HFFc6 (cell line): ENCODE measurements at regions not wholly inside any gene's neighbourhood (a gene's known extent, or its start where the extent isn't known, plus 50 kb on each side); places are given as distances from the start of the nearest gene placed in this dataset.

ENCODE experiments used
- DNase-seq: peaks from one replicate; pipeline ENCODE4 v3.0.0-alpha.2; 2018
- H3K27ac Mint-ChIP-seq: 2 replicates; pipeline ENCODE4 v1.8.0; 2020; ENCODE audit warnings: mild to moderate bottlenecking, mixed read lengths
- H3K27me3 Mint-ChIP-seq: 2 replicates; pipeline ENCODE4 v1.8.0; 2021; ENCODE audit warnings: mild to moderate bottlenecking, moderate library complexity, mixed read lengths; ENCODE audit not compliant: insufficient read depth
- H3K36me3 Mint-ChIP-seq: 2 replicates; pipeline ENCODE4 v1.8.0; 2021; ENCODE audit warnings: low read depth, mixed read lengths
- H3K4me1 Mint-ChIP-seq: 2 replicates; pipeline ENCODE4 v1.8.0; 2020; ENCODE audit warnings: low read depth, mixed read lengths
- H3K4me3 Mint-ChIP-seq: 2 replicates; pipeline ENCODE4 v1.8.0; 2020; ENCODE audit warnings: mild to moderate bottlenecking, moderate library complexity, mixed read lengths
- H3K9me3 Mint-ChIP-seq: 2 replicates; pipeline ENCODE4 v1.8.0; 2020; ENCODE audit warnings: mild to moderate bottlenecking, mixed read lengths
- CTCF ChIP-seq: fragments of 200-600 bp; sonication (generic); IDR thresholded peaks from 2 replicates; pipeline ENCODE4 v1.5.0; 2021; ENCODE audit warnings: antibody characterized with exemption, mild to moderate bottlenecking

- TF ChIP-seq CTCF = no peak
- no peaks in the 10 kb centered on the region for H3K36me3 Mint-ChIP-seq
- H3K27ac Mint-ChIP-seq = no peak overlapping the region
- peaks cover 1% of the 10 kb centered on the region; the same call in 1 of the 2 replicates for H3K27me3 Mint-ChIP-seq
- H3K4me3 Mint-ChIP-seq = no peak overlapping the region
- DNase-seq = no peak
- peaks cover 8% of the 10 kb centered on the region for H3K4me1 Mint-ChIP-seq
- peaks cover 4% of the 10 kb centered on the region; the same call in 1 of the 2 replicates for H3K9me3 Mint-ChIP-seq
Measured at GRCh38 chr11:37687130-37687529, 1089.1 kb upstream of the RAG2 start.

GRCh38 chr11:37671321-37671720 is 1073.3 kb upstream of the RAG2 start:
- 0 out of 2 replicates have a peak, but pooled peaks cover 3% of the 10 kb centered on the region for H3K9me3 Mint-ChIP-seq
- no peak for DNase-seq
- H3K27ac Mint-ChIP-seq = no peak overlapping the region
- no peaks in the 10 kb centered on the region for H3K36me3 Mint-ChIP-seq
- no peak for TF ChIP-seq CTCF
- H3K27me3 Mint-ChIP-seq = no peaks in the 10 kb centered on the region; the same call in 1 of the 2 replicates
- H3K4me1 Mint-ChIP-seq = no peaks in the 10 kb centered on the region
- no peak overlapping the region for H3K4me3 Mint-ChIP-seq

- Mint-ChIP-seq H3K36me3 (no peaks in the 10 kb centered on the region), H3K4me3 (no peak overlapping the region), H3K27me3 (no peaks in the 10 kb centered on the region; the same call in 1 of the 2 replicates), H3K9me3 (no peaks in the 10 kb centered on the region), H3K27ac (no peak overlapping the region), H3K4me1 (no peaks in the 10 kb centered on the region)
- TF ChIP-seq CTCF = no peak
- no peak for DNase-seq
Measured at GRCh38 chr11:37666960-37667359, 1068.9 kb upstream of the RAG2 start.

GRCh38 chr11:37657645-37658044 is 1059.6 kb upstream of the RAG2 start:
- peak; percentile 77 for TF ChIP-seq CTCF
- Mint-ChIP-seq H3K36me3 (no peaks in the 10 kb centered on the region), H3K27me3 (no peaks in the 10 kb centered on the region), H3K9me3 (peaks cover 5% of the 10 kb centered on the region; the same call in 1 of the 2 replicates), H3K27ac (no peak overlapping the region), H3K4me1 (no peaks in the 10 kb centered on the region), H3K4me3 (no peak overlapping the region)
- peak; percentile 9 for DNase-seq

- TF ChIP-seq CTCF = no peak
- Mint-ChIP-seq H3K36me3 (no peaks in the 10 kb centered on the region), H3K27ac (no peak overlapping the region), H3K9me3 (no peaks in the 10 kb centered on the region), H3K4me1 (no peaks in the 10 kb centered on the region), H3K4me3 (no peak overlapping the region), H3K27me3 (no peaks in the 10 kb centered on the region; the same call in none of the 2 replicates)
- DNase-seq = no peak
Measured at GRCh38 chr11:37647767-37648166, 1049.7 kb upstream of the RAG2 start.

- H3K4me3 Mint-ChIP-seq = no peak overlapping the region
- H3K27ac Mint-ChIP-seq = no peak overlapping the region
- H3K4me1 Mint-ChIP-seq = no peaks in the 10 kb centered on the region
- H3K9me3 Mint-ChIP-seq = no peaks in the 10 kb centered on the region
- TF ChIP-seq CTCF = no peak
- no peak for DNase-seq
- no peaks in the 10 kb centered on the region; the same call in 1 of the 2 replicates for H3K27me3 Mint-ChIP-seq
- no peaks in the 10 kb centered on the region for H3K36me3 Mint-ChIP-seq
Measured at GRCh38 chr11:37643968-37644367, 1045.9 kb upstream of the RAG2 start.
